ENCODE measurements at regions not wholly inside any gene's neighbourhood (a gene's known extent, or its start where the extent isn't known, plus 50 kb on each side); places are given as distances from the start of the nearest gene placed in this dataset.

DNA sequence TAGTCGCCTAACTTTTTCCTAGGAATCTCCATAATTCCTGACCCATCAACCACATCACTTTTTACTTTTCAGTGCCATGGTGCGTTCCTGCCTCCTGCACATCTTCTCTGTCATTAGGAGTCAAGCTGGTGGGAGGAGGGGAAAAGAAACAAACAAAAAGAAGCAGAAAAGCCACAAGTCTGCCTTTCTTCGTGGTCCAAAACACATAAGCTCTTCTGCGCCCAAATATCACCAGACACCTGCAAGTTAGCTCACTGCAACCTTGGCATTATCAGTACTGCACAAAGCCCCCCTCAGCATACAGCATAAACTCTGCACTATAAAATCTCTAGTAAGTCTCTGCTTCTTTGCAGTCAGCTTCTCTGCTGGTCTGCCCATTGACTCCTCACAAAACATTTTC, 295.3 kb downstream of the HS3ST3B1 start:
- no peak for TF ChIP-seq TAF1 (IDR thresholded peaks at IDR 0.05; ENCODE audit: low read depth)
- TF ChIP-seq, protein P1, sequence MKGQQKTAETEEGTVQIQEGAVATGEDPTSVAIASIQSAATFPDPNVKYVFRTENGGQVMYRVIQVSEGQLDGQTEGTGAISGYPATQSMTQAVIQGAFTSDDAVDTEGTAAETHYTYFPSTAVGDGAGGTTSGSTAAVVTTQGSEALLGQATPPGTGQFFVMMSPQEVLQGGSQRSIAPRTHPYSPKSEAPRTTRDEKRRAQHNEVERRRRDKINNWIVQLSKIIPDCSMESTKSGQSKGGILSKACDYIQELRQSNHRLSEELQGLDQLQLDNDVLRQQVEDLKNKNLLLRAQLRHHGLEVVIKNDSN (IDR thresholded peaks at IDR 0.05), result no peak
- TF ChIP-seq MAX (IDR thresholded peaks at IDR 0.05), result no peak
- TF ChIP-seq ZBTB7A (IDR thresholded peaks at IDR 0.05; ENCODE audit: low read depth), result no peak
- no peak for TF ChIP-seq TCF12 (IDR thresholded peaks at IDR 0.05; ENCODE audit: low read depth)
- no peak for TF ChIP-seq CREB1 (IDR thresholded peaks at IDR 0.05; ENCODE audit: low read depth)
- no peak for TF ChIP-seq CEBPB (IDR thresholded peaks at IDR 0.05)
- TF ChIP-seq NFIC (IDR thresholded peaks at IDR 0.05), result no peak
- no peak for TF ChIP-seq TEAD4 (IDR thresholded peaks at IDR 0.05)
- no peak for TF ChIP-seq EGR1 (IDR thresholded peaks at IDR 0.05)
- TF ChIP-seq RAD21 (IDR thresholded peaks at IDR 0.05; ENCODE audit: low read depth), result no peak
- TF ChIP-seq EP300 (IDR thresholded peaks at IDR 0.05; ENCODE audit: borderline replicate concordance), result no peak
- TF ChIP-seq FOXM1 (IDR thresholded peaks at IDR 0.05; ENCODE audit: borderline replicate concordance, low read depth), result no peak
- no peak for TF ChIP-seq YY1 (IDR thresholded peaks at IDR 0.05; ENCODE audit: low read depth)

- no peak for TF ChIP-seq NFIC (IDR thresholded peaks at IDR 0.05)
- TF ChIP-seq REST (IDR thresholded peaks at IDR 0.05; ENCODE audit: low read depth), result no peak
- TF ChIP-seq ZBTB7A (IDR thresholded peaks at IDR 0.05; ENCODE audit: low read depth), result no peak
- no peak for TF ChIP-seq TAF1 (IDR thresholded peaks at IDR 0.05; ENCODE audit: low read depth)
- TF ChIP-seq TEAD4 (IDR thresholded peaks at IDR 0.05), result no peak
- TF ChIP-seq TCF12 (IDR thresholded peaks at IDR 0.05; ENCODE audit: low read depth), result no peak
- no peak for TF ChIP-seq CREB1 (IDR thresholded peaks at IDR 0.05; ENCODE audit: low read depth)
- TF ChIP-seq EGR1 (IDR thresholded peaks at IDR 0.05), result no peak
- TF ChIP-seq RAD21 (IDR thresholded peaks at IDR 0.05; ENCODE audit: low read depth), result no peak
- no peak for TF ChIP-seq EP300 (IDR thresholded peaks at IDR 0.05; ENCODE audit: borderline replicate concordance)
- TF ChIP-seq YY1 (IDR thresholded peaks at IDR 0.05; ENCODE audit: low read depth), result no peak
- no peak for TF ChIP-seq CEBPB (IDR thresholded peaks at IDR 0.05)
- TF ChIP-seq FOXM1 (IDR thresholded peaks at IDR 0.05; ENCODE audit: borderline replicate concordance, low read depth), result no peak
- TF ChIP-seq MAX (IDR thresholded peaks at IDR 0.05), result no peak
- TF ChIP-seq, protein P1 (IDR thresholded peaks at IDR 0.05), result no peak
Observed at GRCh38 chr17:14595656-14596055, 294.8 kb downstream of the HS3ST3B1 start.

- TF ChIP-seq FOXM1 (IDR thresholded peaks at IDR 0.05; ENCODE audit: borderline replicate concordance, low read depth), result no peak
- no peak for TF ChIP-seq RAD21 (IDR thresholded peaks at IDR 0.05; ENCODE audit: low read depth)
- no peak for TF ChIP-seq NFIC (IDR thresholded peaks at IDR 0.05)
- no peak for TF ChIP-seq REST (IDR thresholded peaks at IDR 0.05; ENCODE audit: low read depth)
- TF ChIP-seq EGR1 (IDR thresholded peaks at IDR 0.05), result no peak
- no peak for TF ChIP-seq CREB1 (IDR thresholded peaks at IDR 0.05; ENCODE audit: low read depth)
- TF ChIP-seq YY1 (IDR thresholded peaks at IDR 0.05; ENCODE audit: low read depth), result no peak
- no peak for TF ChIP-seq TEAD4 (IDR thresholded peaks at IDR 0.05)
- TF ChIP-seq CEBPB (IDR thresholded peaks at IDR 0.05), result no peak
Observed at GRCh38 chr17:14594690-14595089, 293.8 kb downstream of the HS3ST3B1 start.

GRCh38 chr17:14593956-14594355, 293.1 kb downstream of the HS3ST3B1 start:
- no peak for TF ChIP-seq TEAD4 (IDR thresholded peaks at IDR 0.05)
- no peak for TF ChIP-seq FOXM1 (IDR thresholded peaks at IDR 0.05; ENCODE audit: borderline replicate concordance, low read depth)
- TF ChIP-seq TAF1 (IDR thresholded peaks at IDR 0.05; ENCODE audit: low read depth), result no peak
- no peak for TF ChIP-seq EP300 (IDR thresholded peaks at IDR 0.05; ENCODE audit: borderline replicate concordance)
- TF ChIP-seq TCF12 (IDR thresholded peaks at IDR 0.05; ENCODE audit: low read depth), result no peak
- no peak for TF ChIP-seq ZBTB7A (IDR thresholded peaks at IDR 0.05; ENCODE audit: low read depth)

DNA sequence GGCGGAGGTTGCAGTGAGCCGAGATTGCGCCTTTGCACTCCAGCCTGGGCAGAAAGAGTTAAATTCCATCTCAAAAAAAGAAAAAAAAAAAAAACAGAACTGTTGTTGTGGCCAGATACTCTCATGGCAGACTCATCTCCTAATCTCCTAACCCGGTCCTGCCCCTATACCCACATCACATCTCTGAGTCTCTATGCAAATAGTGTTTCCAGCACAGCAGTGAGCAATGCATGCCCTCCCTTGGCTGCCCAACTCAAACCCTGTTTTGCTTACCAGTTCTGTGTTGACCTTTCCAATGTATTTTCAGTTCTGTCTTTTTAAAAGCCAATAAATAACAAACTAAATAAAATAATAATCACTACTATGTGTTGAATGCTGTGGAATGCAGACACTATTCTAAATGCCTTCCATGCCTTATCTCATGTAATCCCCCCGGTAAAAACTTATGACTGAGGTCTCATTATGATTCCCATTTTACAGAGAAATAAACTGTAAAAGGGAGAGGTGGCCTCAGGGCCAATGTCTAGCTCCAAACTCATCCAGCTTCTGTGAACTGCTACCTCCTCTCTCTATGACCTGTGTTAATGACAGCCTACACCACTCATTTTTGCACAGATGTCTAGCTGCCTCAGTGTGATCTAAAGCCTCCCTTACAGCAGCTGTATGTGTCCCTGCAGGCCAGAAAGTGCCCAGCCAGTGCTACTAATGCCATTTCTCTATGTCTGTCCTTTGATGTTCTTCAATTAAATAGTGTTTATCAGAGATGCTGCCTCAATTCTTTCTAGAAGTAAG, 289.8 kb downstream of the HS3ST3B1 start:
- TF ChIP-seq TAF1 (IDR thresholded peaks at IDR 0.05; ENCODE audit: low read depth) (no peak), TEAD4 (IDR thresholded peaks at IDR 0.05) (no peak), EGR1 (IDR thresholded peaks at IDR 0.05) (no peak), ZBTB7A (IDR thresholded peaks at IDR 0.05; ENCODE audit: low read depth) (no peak), EP300 (IDR thresholded peaks at IDR 0.05; ENCODE audit: borderline replicate concordance) (no peak), CEBPB (IDR thresholded peaks at IDR 0.05) (no peak)

Data from Ishikawa (cell line).